ENCODE measurements at regions not wholly inside any gene's neighbourhood (a gene's known extent, or its start where the extent isn't known, plus 50 kb on each side); places are given as distances from the start of the nearest gene placed in this dataset.
"Not testable (repeated sequence)": the region's sequence is repeated elsewhere in the genome, so short reads cannot be mapped to it uniquely, and the experiment has no call there.

DNA sequence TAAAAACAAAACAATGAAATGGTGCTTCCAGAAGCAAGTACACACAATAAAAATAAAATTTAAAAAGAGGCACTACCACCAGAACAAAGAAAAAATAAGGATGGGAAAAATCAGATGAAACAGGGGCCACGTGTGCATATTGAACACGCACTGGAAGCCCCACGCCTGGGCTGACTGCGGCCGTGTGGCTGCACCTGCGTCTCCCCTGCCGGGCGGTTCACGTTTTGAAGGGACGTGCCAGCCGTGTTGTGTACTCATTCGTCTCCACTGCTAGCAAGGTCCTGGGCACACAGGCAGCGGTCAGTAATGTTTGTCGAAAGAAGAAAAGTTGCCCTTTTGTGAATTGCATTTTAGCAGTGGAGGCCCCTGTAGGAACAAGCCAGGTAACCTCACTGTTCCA lies 255.9 kb upstream of the RNF32 start:
- no peak for DNase-seq (ENCODE audit: low read depth in 2 of 2)

DNA sequence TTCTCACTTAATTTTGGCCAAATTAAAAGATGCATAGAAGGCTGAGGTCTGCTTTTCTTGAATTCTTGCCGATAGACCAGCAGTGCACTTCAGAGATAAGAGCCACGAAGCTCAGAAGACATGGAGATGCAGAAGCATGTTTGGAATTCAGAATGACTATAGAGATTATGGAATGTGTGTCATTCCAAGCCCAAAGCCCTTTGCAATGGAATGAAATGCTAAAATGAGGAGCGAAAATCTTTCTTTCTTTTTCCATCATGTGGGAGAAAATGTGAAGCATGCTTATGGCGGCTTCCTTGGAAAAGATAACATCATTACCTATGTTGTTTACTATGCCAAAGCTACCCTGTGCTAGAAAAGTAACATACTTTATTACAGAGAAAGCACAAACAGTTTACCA lies 257.0 kb upstream of the RNF32 start:
- DNase-seq (ENCODE audit: low read depth in 2 of 2): no peak

GRCh38 chr7:156380261-156380660 lies 260.3 kb upstream of the RNF32 start:
- no peak for DNase-seq (ENCODE audit: low read depth in 2 of 2)

DNA sequence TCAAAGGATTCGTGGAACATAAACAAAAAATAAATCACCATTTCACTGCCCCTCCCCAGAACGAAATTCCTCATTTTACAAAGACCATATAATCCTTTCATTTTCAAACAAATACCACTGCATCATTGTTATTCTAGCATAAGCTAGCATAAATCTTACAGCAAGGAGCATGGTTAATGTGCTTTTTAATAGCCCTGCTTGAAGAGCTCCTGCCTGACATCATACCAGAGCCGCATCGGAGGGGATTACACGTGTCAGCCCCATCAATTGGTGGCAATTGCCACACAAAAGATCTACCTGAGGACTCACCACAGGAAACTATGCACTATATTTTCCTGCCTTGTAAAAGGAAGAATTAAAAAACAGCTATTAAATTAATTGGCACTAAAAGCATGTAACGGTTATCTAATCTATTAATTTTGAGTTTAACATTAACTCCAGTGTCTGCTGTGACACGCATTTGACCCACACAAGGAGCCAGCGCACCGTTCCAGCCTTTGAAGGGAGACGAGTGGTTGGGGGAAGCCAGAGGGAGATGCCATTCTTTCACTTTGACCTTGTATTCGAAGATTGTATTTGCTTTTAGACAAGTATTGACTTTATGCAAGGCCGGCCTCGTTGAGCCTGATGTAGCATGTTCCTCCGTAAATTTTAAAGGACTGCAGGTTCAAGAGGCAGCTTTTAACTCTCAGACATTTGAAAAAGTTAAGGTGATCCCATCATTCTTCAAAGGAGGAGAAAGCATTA lies 261.1 kb upstream of the RNF32 start:
- no peak for DNase-seq (ENCODE audit: low read depth in 2 of 2)

DNA sequence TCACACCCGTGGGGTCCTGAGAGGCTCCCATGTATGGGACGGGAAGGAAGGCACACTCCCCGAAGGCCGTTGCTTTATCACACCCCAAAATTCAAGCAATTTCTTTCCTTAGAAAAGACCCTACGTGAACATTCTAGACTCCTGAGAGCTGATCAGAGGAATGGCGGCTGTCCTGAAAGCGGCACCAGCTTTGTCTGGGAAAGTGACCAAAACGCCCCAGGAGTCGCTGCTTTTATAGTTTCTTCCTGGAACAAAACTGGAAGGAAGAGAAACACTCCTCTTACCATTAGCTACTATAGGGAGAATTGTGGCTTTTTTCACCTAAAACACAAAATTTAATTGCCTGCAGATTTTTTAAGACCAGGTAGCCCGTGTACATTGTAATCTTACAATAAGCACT lies 261.8 kb upstream of the RNF32 start:
- DNase-seq (ENCODE audit: low read depth in 2 of 2): no peak

- DNase-seq (ENCODE audit: low read depth in 2 of 2): no peak
Measured at GRCh38 chr7:156376317-156376716, 264.3 kb upstream of the RNF32 start.

DNA sequence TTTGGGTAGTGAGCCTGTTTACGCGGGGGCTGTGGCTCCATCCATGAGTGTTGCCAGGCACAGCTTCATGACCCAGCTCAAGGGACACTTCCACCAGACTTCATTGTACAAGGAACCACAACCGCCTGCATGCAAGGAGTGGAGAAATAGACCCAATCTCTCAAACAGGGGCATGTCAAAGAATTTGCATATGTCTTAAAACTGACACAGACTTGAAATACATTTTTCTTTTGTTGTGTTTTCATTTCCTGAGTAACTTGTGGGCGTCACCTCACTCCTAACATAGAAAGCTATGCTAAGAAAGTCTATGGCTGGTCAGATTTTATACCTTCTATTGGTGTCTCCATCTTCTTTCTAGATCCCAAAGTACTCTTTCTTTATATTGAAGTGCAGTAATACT lies 266.2 kb upstream of the RNF32 start:
- DNase-seq (ENCODE audit: low read depth in 2 of 2): no peak

GRCh38 chr7:156369929-156370328 lies 270.6 kb upstream of the RNF32 start:
- not testable (repeated sequence) for DNase-seq (ENCODE audit: low read depth in 2 of 2)

GRCh38 chr7:156368053-156368843 lies 272.3 kb upstream of the RNF32 start:
- DNase-seq (ENCODE audit: low read depth in 2 of 2): no peak

- no peak for DNase-seq (ENCODE audit: low read depth in 2 of 2)
Measured at GRCh38 chr7:156363751-156364150, 276.8 kb upstream of the RNF32 start.

GRCh38 chr7:156360835-156361234 lies 279.7 kb upstream of the RNF32 start:
- no peak for DNase-seq (ENCODE audit: low read depth in 2 of 2)

DNA sequence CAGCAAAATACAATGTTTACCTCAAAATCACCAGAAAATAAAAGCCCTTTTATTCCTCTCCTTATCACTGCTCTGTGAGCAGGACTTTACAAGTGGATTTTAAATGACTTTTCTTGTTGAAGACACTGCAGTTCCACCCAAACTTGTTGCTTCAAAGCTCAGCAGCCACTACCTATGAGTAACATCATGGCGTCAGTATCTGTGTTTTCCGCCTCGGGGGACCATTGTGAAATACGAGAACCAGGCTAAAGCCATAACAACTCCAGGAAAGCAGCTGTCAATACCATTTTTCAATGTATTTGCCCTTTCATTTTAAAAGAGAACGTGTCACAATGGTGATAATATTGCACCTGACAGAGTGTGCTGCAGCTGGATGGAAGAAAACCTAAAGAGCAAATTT lies 284.0 kb upstream of the RNF32 start:
- no peak for DNase-seq (ENCODE audit: low read depth in 2 of 2)

GRCh38 chr7:156353352-156353751 lies 287.2 kb upstream of the RNF32 start:
- DNase-seq (ENCODE audit: low read depth in 2 of 2): no peak

- not testable (repeated sequence) for DNase-seq (ENCODE audit: low read depth in 2 of 2)
Measured at GRCh38 chr7:156347703-156348248, 292.8 kb upstream of the RNF32 start.

DNA sequence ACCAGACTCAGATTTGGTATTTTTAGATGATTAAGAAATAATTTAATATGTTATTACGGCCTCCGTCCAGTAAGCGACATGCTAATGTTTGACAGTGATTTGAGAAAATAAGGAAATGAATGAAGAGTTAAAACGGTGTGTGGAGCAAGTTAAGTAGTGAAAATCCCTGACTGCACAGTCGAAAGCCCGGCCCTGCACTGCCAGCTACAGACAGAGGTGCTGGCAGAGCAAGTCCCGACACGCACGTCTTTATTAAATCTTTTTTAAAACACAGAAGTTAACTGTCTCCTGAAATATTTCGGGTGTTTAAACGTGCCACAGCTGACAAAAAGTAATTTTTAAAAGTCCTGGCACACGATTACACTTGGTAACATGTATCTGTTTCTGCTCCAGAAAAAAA lies 293.4 kb upstream of the RNF32 start:
- DNase-seq (ENCODE audit: low read depth in 2 of 2): no peak

DNA sequence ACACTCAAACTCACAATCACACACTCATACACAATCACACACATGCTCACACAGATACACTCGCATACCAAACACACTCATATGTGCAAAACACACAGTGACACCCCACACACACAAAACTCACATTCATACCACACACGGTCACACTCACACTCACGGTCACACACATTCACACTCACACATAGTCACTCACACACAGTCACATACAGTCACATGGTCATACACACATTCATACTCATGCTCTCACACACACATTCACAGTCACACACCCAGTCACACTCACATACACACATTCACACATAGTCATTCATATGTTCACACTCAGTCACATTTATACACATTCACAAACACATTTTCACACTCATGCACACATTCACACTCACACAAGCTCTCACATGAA lies 296.0 kb upstream of the RNF32 start:
- no peak for DNase-seq (ENCODE audit: low read depth in 2 of 2)

- no peak for DNase-seq (ENCODE audit: low read depth in 2 of 2)
Measured at GRCh38 chr7:156334636-156335035, 305.9 kb upstream of the RNF32 start.

DNA sequence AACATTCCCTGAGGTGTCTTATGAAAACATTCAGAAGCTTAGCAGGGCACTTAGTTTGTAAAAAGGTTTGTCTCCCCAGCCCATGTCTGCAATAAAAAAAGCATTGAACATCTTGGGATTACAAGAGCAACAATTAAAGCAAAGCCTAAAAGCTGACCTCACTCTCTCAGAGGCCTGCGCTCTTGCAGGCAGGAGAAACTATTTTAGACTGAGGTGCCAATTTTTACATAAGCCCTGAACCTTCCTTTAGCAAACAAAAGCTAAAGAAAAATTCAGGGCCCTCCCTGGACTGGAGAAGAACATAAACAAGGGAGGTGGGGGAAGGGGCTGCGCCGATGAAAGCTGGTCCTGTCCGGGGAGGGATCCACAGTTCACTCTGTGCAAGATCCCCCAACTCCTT lies 312.7 kb upstream of the RNF32 start:
- no peak for DNase-seq (ENCODE audit: low read depth in 2 of 2)

DNA sequence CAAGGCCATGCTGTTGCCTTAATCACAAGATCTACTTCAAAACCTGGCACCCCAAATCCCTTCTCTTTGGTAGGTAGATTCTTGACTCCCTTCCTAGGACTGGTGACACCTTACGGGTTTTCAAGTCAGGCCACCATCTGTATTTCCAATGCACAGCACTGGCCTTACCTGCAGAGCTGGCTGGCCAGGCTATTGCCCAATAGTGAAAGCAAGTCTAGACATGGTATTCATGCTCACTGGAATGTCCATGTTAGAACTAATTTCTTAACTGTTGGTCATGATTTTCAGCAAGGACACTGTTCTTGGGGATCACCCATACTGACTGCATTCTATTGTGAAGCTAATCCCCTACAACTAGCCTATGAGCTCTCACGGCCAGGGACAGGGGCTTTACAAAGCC lies 313.1 kb upstream of the RNF32 start:
- DNase-seq (ENCODE audit: low read depth in 2 of 2): no peak

- DNase-seq (ENCODE audit: low read depth in 2 of 2): no peak
Measured at GRCh38 chr7:156324201-156324600, 316.4 kb upstream of the RNF32 start.

DNA sequence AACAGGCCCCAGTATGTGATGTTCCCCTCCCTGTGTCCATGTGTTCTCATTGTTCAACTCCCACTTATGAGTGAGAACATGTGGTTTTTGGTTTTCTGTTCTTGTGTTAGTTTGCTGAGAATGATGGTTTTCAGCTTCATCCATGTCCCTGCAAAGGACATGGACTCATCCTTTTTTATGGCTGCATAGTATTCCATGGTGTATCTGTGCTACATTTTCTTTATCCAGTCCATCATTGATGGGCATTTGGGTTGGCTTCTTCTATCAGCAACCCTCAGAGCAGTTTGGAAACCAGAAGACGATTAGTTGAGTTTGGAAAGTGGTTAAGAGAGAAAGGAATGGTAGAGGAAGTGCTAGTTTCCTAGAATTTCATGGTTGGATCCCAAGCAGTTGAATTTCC lies 319.1 kb upstream of the RNF32 start:
- DNase-seq (ENCODE audit: low read depth in 2 of 2): not testable (repeated sequence)

GRCh38 chr7:156318926-156319325 lies 321.6 kb upstream of the RNF32 start:
- no peak for DNase-seq (ENCODE audit: low read depth in 2 of 2)

DNA sequence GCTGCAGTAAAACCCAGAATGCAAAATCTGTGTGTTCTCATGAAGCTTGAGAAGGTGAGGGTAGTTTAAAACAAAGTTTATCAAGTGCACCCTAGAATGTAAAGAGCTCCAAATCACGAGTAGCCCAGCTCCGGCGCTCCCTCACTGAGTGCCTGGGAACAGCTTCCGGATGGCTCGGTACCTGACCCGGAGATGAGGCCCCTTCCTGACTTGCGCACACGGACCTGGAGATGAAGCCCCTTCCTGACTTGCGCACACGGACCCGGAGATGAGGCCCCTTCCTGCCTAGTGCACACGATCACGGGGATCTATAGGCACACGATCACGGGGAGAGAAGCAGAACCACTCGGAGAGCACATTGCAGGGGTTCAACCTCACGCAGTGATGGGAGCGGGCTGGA lies 322.1 kb upstream of the RNF32 start:
- no peak for DNase-seq (ENCODE audit: low read depth in 2 of 2)
